ENCODE measurements at regions not wholly inside any gene's neighbourhood (a gene's known extent, or its start where the extent isn't known, plus 50 kb on each side); places are given as distances from the start of the nearest gene placed in this dataset.

DNA sequence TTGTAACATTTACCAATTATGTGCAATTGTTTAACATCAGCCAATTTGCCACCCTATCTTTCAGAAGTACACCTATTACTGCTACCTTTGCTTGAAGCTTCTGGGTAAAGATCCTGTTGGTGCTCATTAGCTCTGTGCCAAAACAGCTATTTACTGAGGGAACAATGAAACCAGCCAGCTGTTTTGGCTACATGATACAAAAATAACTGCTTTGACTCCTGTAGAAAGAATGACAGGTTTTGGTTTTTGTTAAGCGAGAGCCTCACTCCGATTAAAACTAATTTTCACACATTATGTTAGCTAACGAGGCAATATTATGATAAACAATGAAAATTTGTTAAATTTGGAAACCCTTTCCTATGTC, 907.0 kb downstream of the EPHA4 start:
- TF ChIP-seq POLR2A (IDR thresholded peaks at IDR 0.05): no peak
- TF ChIP-seq, protein P1, sequence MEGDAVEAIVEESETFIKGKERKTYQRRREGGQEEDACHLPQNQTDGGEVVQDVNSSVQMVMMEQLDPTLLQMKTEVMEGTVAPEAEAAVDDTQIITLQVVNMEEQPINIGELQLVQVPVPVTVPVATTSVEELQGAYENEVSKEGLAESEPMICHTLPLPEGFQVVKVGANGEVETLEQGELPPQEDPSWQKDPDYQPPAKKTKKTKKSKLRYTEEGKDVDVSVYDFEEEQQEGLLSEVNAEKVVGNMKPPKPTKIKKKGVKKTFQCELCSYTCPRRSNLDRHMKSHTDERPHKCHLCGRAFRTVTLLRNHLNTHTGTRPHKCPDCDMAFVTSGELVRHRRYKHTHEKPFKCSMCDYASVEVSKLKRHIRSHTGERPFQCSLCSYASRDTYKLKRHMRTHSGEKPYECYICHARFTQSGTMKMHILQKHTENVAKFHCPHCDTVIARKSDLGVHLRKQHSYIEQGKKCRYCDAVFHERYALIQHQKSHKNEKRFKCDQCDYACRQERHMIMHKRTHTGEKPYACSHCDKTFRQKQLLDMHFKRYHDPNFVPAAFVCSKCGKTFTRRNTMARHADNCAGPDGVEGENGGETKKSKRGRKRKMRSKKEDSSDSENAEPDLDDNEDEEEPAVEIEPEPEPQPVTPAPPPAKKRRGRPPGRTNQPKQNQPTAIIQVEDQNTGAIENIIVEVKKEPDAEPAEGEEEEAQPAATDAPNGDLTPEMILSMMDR (IDR thresholded peaks at IDR 0.05): no peak

Measured in body of pancreas (tissue), 4 donors.